IMR-90 (cell line): ENCODE measurements at regions not wholly inside any gene's neighbourhood (a gene's known extent, or its start where the extent isn't known, plus 50 kb on each side); places are given as distances from the start of the nearest gene placed in this dataset.

Experiments
- ATAC-seq: fragments of 200-7000 bp; cut with Tn5 transposase; 2 replicates; pipeline ENCODE4 v1.9.1; 2020; ENCODE audit warnings: low read depth, mild to moderate bottlenecking, moderate library complexity
- BruUV-seq: library from RNA; stranded (reverse); fragments of 400-500 nt; replicated peaks from 2 replicates; lab custom pipeline; 2021; lab: Mats Ljungman, UMichigan
- CTCF ChIA-PET: fragments of 300-600 bp; formaldehyde crosslinking; extraction: SDS; loops from one replicate; lab custom pipeline; 2021; ENCODE audit warnings: antibody characterized with exemption; lab: Yijun Ruan, JAX
- POLR2A ChIA-PET: fragments of 300-600 bp; sonication (Branson Sonifier 250); formaldehyde crosslinking; loops from one replicate; lab custom pipeline; 2022; ENCODE audit warnings: antibody characterized with exemption; ENCODE audit not compliant: unreplicated experiment; lab: Charles Lee
- DNase-seq: peaks from one replicate; pipeline ENCODE4 v3.0.0; 2013
- H2AFZ ChIP-seq: replicated peaks from 2 replicates; pipeline ENCODE3; 2013; ENCODE audit warnings: low read length, mild to moderate bottlenecking; ENCODE audit not compliant: poor library complexity
- H2AK5ac ChIP-seq: 2 replicates; pipeline ENCODE4 v1.6.1; 2013; ENCODE audit warnings: low read depth, low read length, inconsistent platforms
- H2AK9ac ChIP-seq: replicated peaks from 2 replicates; pipeline ENCODE3; 2013; ENCODE audit warnings: mild to moderate bottlenecking, low read depth, low read length, moderate library complexity; ENCODE audit not compliant: poor library complexity
- H2BK120ac ChIP-seq: 2 replicates; pipeline ENCODE4 v1.6.1; 2013; ENCODE audit warnings: low read depth, low read length, inconsistent platforms
- H2BK15ac ChIP-seq: 3 replicates; pipeline ENCODE4 v1.6.1; 2013; ENCODE audit warnings: low read depth, low read length, inconsistent platforms
- H2BK20ac ChIP-seq: 2 replicates; pipeline ENCODE4 v1.6.1; 2013; ENCODE audit warnings: low read depth, mild to moderate bottlenecking, inconsistent platforms, low read length, moderate library complexity
- H2BK5ac ChIP-seq: 2 replicates; pipeline ENCODE4 v1.6.1; 2013; ENCODE audit warnings: mild to moderate bottlenecking, low read depth, low read length, inconsistent platforms; ENCODE audit not compliant: poor library complexity, severe bottlenecking
- H3K14ac ChIP-seq: replicated peaks from 2 replicates; pipeline ENCODE4 v1.6.1; 2013; ENCODE audit warnings: low read depth, low read length, inconsistent platforms
- H3K18ac ChIP-seq: 2 replicates; pipeline ENCODE4 v1.6.1; 2013; ENCODE audit warnings: low read depth, low read length, control low read depth
- H3K23ac ChIP-seq: 2 replicates; pipeline ENCODE4 v1.6.1; 2013; ENCODE audit warnings: low read depth, low read length, inconsistent platforms
- H3K27ac ChIP-seq: 2 replicates; pipeline ENCODE4 v1.5.1; 2013; ENCODE audit warnings: mild to moderate bottlenecking, control low read depth, low read length; ENCODE audit not compliant: insufficient read depth
- H3K27me3 ChIP-seq: 2 replicates; pipeline ENCODE4 v1.6.1; 2013; ENCODE audit warnings: low read length; ENCODE audit not compliant: control insufficient read depth, insufficient read depth
- H3K36me3 ChIP-seq: 2 replicates; pipeline ENCODE4 v1.6.1; 2013; ENCODE audit warnings: low read length, mixed read lengths; ENCODE audit not compliant: control insufficient read depth, insufficient read depth
- H3K4ac ChIP-seq: 2 replicates; pipeline ENCODE4 v1.6.1; 2013; ENCODE audit warnings: low read depth, low read length, inconsistent platforms
- H3K4me1 ChIP-seq: 2 replicates; pipeline ENCODE4 v1.6.1; 2013; ENCODE audit warnings: low read length, mixed read lengths; ENCODE audit not compliant: control insufficient read depth, insufficient read depth
- H3K4me2 ChIP-seq: 2 replicates; pipeline ENCODE4 v1.6.1; 2013; ENCODE audit warnings: low read depth, mild to moderate bottlenecking, control low read depth, low read length, moderate library complexity
- H3K4me3 ChIP-seq: 2 replicates; pipeline ENCODE4 v1.5.1; 2013; ENCODE audit warnings: low read depth, mild to moderate bottlenecking, control low read depth, low read length, moderate library complexity; ENCODE audit not compliant: insufficient read depth
- H3K56ac ChIP-seq: 2 replicates; pipeline ENCODE4 v1.6.1; 2013; ENCODE audit warnings: low read length, inconsistent platforms; ENCODE audit not compliant: insufficient read depth; ENCODE audit errors: extremely low read depth
- H3K79me1 ChIP-seq, 2 experiments: 2 replicates each; pipeline ENCODE4 v1.6.1; 2013; ENCODE audit warnings: low read length in 2 of 2, inconsistent platforms in 1 of 2, low read depth in 1 of 2
- H3K9ac ChIP-seq: 2 replicates; pipeline ENCODE4 v1.6.1; 2013; ENCODE audit warnings: low read depth, low read length, control low read depth
- H3K9me1 ChIP-seq: 2 replicates; pipeline ENCODE4 v1.6.1; 2013; ENCODE audit warnings: low read length, inconsistent platforms; ENCODE audit not compliant: insufficient read depth
- H3K9me3 ChIP-seq: 2 replicates; pipeline ENCODE4 v1.6.1; 2013; ENCODE audit warnings: low read length; ENCODE audit not compliant: control insufficient read depth, insufficient read depth
- H4K20me1 ChIP-seq: 2 replicates; pipeline ENCODE4 v1.6.1; 2013; ENCODE audit warnings: low read length, inconsistent platforms; ENCODE audit not compliant: insufficient read depth
- H4K5ac ChIP-seq: 2 replicates; pipeline ENCODE4 v1.6.1; 2013; ENCODE audit warnings: mild to moderate bottlenecking, low read depth, low read length, control low read depth
- H4K8ac ChIP-seq, 2 experiments: 2 replicates each; pipeline ENCODE4 v1.6.1; 2013; ENCODE audit warnings: low read depth in 2 of 2, low read length in 2 of 2, control low read depth in 1 of 2, inconsistent platforms in 1 of 2
- H4K91ac ChIP-seq: 2 replicates; pipeline ENCODE4 v1.6.1; 2013; ENCODE audit warnings: low read depth, low read length, inconsistent platforms; ENCODE audit not compliant: insufficient read depth
- CEBPB ChIP-seq: IDR thresholded peaks from 2 replicates; pipeline ENCODE4 v1.6.1; 2012; ENCODE audit warnings: low read depth, low read length, improper control_type of control experiment
- ELK1 ChIP-seq: fragments of 150-350 bp; IDR thresholded peaks from 2 replicates; pipeline ENCODE4 v1.6.1; 2016; ENCODE audit warnings: low read depth, mild to moderate bottlenecking, low read length, moderate library complexity, borderline replicate concordance
- FOS ChIP-seq: fragments of 150-350 bp; IDR thresholded peaks from 2 replicates; pipeline ENCODE4 v1.6.1; 2016; ENCODE audit warnings: low read depth, low read length
- MAFK ChIP-seq: IDR thresholded peaks from 2 replicates; pipeline ENCODE4 v1.6.1; 2012; ENCODE audit warnings: low read depth, low read length, improper control_type of control experiment
- NFE2L2 ChIP-seq: fragments of 150-350 bp; IDR thresholded peaks from 2 replicates; pipeline ENCODE4 v1.6.1; 2016; ENCODE audit warnings: low read depth, mild to moderate bottlenecking, low read length
- RCOR1 ChIP-seq: IDR thresholded peaks from 2 replicates; pipeline ENCODE4 v1.6.1; 2012; ENCODE audit warnings: mild to moderate bottlenecking, low read length, improper control_type of control experiment; ENCODE audit not compliant: insufficient replicate concordance
- RFX5 ChIP-seq: IDR thresholded peaks from 2 replicates; pipeline ENCODE4 v1.8.0; 2012; ENCODE audit warnings: low read depth, mild to moderate bottlenecking, low read length, moderate library complexity
- USF2 ChIP-seq: fragments of 150-350 bp; IDR thresholded peaks from 2 replicates; pipeline ENCODE4 v1.6.1; 2017; ENCODE audit warnings: mild to moderate bottlenecking, antibody characterized with exemption, low read length, low read depth
- WGBS, 2 experiments: methylation state at CpG; one replicate each; pipeline versions ENCODE4 v1.1.5 to v1.1.7; 2013; ENCODE audit warnings: missing lambda C conversion rate in 2 of 2; ENCODE audit not compliant: insufficient read length in 1 of 2; ENCODE audit errors: extremely low coverage in 2 of 2; 5-methylcytosine and 5-hydroxymethylcytosine counted together
- dilution Hi-C: fragments of 300-500 bp; cut with HindIII; formaldehyde crosslinking; loops from one replicate; pipeline ENCODE4 v1.14.3; 2018; ENCODE audit warnings: low sequenced_read_pairs; ENCODE audit not compliant: unreplicated experiment
- in situ Hi-C: fragments of 300-500 bp; cut with MboI; formaldehyde crosslinking; loops from 3 replicates; pipeline ENCODE4 v1.14.3; 2019; ENCODE audit warnings: low sequenced_read_pairs, inconsistent platforms, mixed read lengths
- intact Hi-C: fragments of 100-400 bp; cut with micrococcal nuclease; formaldehyde crosslinking; loops from 2 replicates; pipeline ENCODE4 v1.10.0; 2022

- Histone ChIP-seq H3K4me1 (peaks cover 9% of the 10 kb centered on the region), H3K4me2 (no peak overlapping the region), H3K14ac (peak overlapping the region; percentile 29; the same call in 1 of the 2 replicates), H2BK15ac (peak overlapping the region; percentile 94; the same call in 2 of the 3 replicates), H4K5ac (no peak overlapping the region), H3K4ac (no peak overlapping the region; the same call in 1 of the 2 replicates), H2BK20ac (peak overlapping the region; percentile 86; the same call in 1 of the 2 replicates), H2BK120ac (peak overlapping the region; percentile 60; the same call in 1 of the 2 replicates), H3K9me3 (no peaks in the 10 kb centered on the region), H4K8ac (peak overlapping the region; percentile 32 to 65; a peak in 1 of 4 replicates), H3K36me3 (no peaks in the 10 kb centered on the region), H2AK9ac (no peak overlapping the region), H4K20me1 (no peaks in the 10 kb centered on the region), H3K9me1 (peaks cover 6% of the 10 kb centered on the region; the same call in 1 of the 2 replicates), H3K9ac (no peak overlapping the region), H3K56ac (no peak overlapping the region), H3K18ac (no peak overlapping the region), H3K23ac (no peak overlapping the region), H4K91ac (no peak overlapping the region), H3K4me3 (no peak overlapping the region), H2AFZ (no peak overlapping the region), H2BK5ac (no peak overlapping the region), H3K79me1 (no peaks in the 10 kb centered on the region; a peak in 1 of 4 replicates), H2AK5ac (peak overlapping the region; percentile 93; the same call in 1 of the 2 replicates), H3K27me3 (no peaks in the 10 kb centered on the region), H3K27ac (no peak overlapping the region; the same call in 1 of the 2 replicates)
- ATAC-seq (no peak), DNase-seq (no peak)
- no peak for TF ChIP-seq CEBPB
- TF ChIP-seq RFX5, result no peak
- TF ChIP-seq RCOR1, result no peak
- TF ChIP-seq NFE2L2, result no peak
- TF ChIP-seq FOS, result no peak
- TF ChIP-seq USF2, result no peak
- no peak for TF ChIP-seq ELK1
- no peak for TF ChIP-seq MAFK
- in situ Hi-C loops, result loop anchor here (10.0 kb wide), 1 partner anchor 670 kb away; the partner anchor contains the start of gene CITED2
- POLR2A ChIA-PET, result interaction anchor here (0.5 kb wide), 1 partner anchor 189 kb away, joined by 5 read pairs; no protein-coding TSS in a partner anchor
- CTCF ChIA-PET, result no interaction called here
- 100% methylated on average over 1 of the region's 1 CpG; no CpG with 5 or more reads in 1 of the 2 experiments for WGBS, 2 experiments
- no TSS peak for BruUV-seq
- intact Hi-C loops, result no loop called here
- dilution Hi-C loops, result no loop called here
These were observed 670.2 kb upstream of the CITED2 start for GRCh38 chr6:140044626-140045025.
